ENCODE measurements at regions not wholly inside any gene's neighbourhood (a gene's known extent, or its start where the extent isn't known, plus 50 kb on each side); places are given as distances from the start of the nearest gene placed in this dataset.

DNA sequence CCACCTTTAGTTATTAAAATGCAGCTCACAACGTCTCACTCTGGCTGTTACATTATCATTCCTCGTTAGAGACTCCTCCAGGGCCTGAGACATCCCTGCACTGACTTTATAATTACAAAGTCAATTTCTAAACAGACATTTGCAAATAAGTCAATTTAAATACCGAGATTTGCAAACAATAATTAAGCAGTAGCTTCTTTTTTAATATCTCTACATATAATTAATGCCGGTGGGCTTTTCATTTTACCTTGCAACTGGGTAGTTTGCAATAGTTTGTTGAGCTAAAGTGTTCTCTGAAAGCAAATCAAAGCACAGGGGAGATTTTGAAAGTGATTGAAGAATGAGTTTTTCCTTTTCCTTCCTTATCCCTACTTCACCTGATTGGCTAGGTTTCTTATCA, 154.4 kb downstream of the TLR4 start:
- no peak for DNase-seq (ENCODE audit: low read depth in 1 of 2, low spot score in 1 of 2)

- no peak for DNase-seq (ENCODE audit: low read depth in 1 of 2, low spot score in 1 of 2)
Measured at GRCh38 chr9:117860849-117861248, 156.6 kb downstream of the TLR4 start.

DNA sequence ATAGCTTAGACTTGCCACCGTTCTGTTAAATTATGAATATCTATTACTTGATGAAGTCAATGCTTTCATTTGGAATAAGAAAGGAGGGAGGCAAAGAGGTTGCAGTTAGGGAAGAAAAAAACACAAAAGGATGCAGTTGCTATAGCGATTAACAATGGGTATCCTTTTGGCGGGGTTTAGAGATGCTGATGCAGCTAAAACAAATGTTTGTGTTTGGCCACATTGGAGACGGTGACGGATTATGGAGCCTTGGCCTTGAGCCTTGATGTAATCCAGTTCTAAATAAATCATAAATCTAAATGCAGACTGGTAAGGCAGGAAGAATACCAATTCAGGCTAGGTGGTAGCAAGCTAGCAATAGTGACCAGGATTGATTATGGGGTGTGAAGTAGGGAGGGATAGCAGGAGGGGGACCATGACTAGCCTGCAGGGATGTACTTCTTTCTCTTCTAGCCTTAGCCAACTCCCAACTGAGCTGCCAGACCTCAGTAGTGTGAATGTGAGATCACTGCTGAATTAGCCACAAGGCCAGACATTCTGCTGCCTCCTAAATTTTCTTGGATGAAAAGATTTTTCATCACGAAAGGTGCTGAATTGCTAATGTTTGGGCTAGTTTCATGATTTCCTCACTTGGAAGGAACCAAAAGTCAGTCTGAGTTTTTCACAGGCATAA, 160.3 kb downstream of the TLR4 start:
- no peak for DNase-seq (ENCODE audit: low read depth in 1 of 2, low spot score in 1 of 2)

DNA sequence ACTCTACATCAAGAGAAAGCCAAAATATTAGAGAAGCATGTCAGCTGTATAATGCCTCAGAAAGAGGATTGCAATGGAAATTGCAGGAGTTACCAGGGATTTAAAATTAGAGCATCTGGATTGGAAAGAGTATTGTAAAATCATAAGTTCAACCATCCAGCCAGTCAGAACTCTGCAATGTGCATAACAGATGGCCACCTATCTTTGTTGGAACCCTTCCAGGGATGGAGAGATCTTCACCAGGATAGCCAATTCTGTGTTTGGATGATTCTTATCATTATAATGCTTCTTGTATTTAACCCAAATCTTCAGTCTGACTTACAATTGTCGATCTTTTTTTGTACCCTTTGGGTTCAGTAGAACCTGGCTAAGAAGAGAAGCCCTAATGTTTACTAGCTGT, 164.4 kb downstream of the TLR4 start:
- DNase-seq (ENCODE audit: low read depth in 1 of 2, low spot score in 1 of 2): no peak

DNA sequence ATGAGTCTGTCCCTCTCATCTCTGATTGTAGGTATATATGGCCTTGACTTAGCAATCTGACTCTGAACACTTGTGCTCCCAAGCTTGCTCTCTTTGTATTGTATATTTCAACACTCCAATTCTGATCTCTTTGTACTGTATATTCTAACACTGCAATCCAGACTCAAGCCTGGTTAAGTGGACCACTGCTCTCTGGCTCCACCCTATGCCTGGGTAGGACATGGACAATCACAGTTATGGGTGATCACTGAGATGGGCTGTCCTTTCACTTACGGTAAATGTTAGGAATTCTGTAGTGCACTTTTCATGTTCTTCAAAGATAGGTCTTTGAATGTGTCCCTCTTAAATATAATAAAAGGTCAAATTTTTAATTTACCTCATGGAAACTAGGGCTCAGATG, 165.1 kb downstream of the TLR4 start:
- DNase-seq (ENCODE audit: low read depth in 1 of 2, low spot score in 1 of 2): no peak

GRCh38 chr9:117869712-117870111, 165.5 kb downstream of the TLR4 start:
- DNase-seq (ENCODE audit: low read depth in 1 of 2, low spot score in 1 of 2): no peak

DNA sequence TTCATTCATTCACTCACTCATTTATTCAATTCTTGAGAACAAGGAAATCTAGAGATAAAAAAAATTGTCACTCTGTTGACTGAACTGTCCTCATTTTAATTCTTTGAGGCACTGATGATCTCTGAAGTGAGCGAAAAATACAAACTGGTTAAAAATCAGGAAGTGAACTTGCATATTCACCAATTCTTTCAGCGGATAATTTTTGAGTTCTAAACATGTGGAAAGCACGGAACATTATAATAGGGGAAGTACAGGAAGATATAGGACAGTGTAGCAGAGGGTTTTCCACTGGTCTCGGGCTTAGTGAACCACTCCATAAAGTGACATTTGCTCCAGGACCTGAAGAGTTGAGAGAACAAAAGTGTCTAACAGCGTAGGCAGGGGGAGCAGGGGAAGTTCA, 169.5 kb downstream of the TLR4 start:
- no peak for DNase-seq (ENCODE audit: low read depth in 1 of 2, low spot score in 1 of 2)

GRCh38 chr9:117875886-117876285, 171.7 kb downstream of the TLR4 start:
- no peak for DNase-seq (ENCODE audit: low read depth in 1 of 2, low spot score in 1 of 2)

- no peak for DNase-seq (ENCODE audit: low read depth in 1 of 2, low spot score in 1 of 2)
Measured at GRCh38 chr9:117882171-117882570, 178.0 kb downstream of the TLR4 start.

- no peak for DNase-seq (ENCODE audit: low read depth in 1 of 2, low spot score in 1 of 2)
Measured at GRCh38 chr9:117886616-117887015, 182.4 kb downstream of the TLR4 start.

DNA sequence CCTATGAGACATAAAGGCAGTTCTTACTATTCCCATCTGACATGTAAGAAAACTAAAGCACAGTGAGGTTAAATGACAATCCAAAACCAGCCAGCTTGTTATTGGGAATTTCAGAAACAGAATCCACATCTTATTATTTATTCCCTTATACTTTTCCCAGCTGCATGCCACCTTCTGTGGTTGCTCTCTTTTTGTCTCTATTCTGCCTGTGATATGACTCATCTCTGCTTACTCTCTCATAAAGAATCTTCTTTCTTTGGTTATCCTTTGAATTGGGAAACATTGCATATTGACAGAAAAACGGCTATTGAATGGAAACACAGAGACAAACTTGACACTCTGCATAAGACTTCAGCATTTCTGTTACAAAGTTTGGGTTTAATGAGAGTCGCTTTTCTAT, 183.2 kb downstream of the TLR4 start:
- no peak for DNase-seq (ENCODE audit: low read depth in 1 of 2, low spot score in 1 of 2)

GRCh38 chr9:117887941-117888340, 183.7 kb downstream of the TLR4 start:
- DNase-seq (ENCODE audit: low read depth in 1 of 2, low spot score in 1 of 2): no peak

GRCh38 chr9:117903453-117903852, 199.2 kb downstream of the TLR4 start:
- no peak for DNase-seq (ENCODE audit: low read depth in 1 of 2, low spot score in 1 of 2)

GRCh38 chr9:117906763-117907162, 202.6 kb downstream of the TLR4 start:
- no peak for DNase-seq (ENCODE audit: low read depth in 1 of 2, low spot score in 1 of 2)

DNA sequence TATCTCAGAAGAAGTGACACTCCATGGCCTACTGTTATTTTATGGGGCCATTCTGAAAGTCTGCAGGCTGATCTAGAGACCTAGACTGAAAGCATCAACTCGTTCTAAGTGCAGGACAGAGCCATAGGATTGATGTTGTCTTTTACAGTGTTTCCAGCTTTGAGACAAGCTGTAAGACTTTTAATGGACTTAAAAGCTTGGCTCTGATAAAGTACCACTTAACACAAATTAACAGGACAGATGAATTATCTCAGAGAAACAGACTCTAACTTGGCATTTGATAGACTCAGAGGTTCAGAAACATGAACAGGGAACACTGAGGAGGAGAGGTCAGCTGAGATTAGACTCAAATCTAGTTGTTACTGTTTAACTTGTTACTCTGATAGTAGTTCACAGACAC, 203.2 kb downstream of the TLR4 start:
- DNase-seq (ENCODE audit: low read depth in 1 of 2, low spot score in 1 of 2): no peak

DNA sequence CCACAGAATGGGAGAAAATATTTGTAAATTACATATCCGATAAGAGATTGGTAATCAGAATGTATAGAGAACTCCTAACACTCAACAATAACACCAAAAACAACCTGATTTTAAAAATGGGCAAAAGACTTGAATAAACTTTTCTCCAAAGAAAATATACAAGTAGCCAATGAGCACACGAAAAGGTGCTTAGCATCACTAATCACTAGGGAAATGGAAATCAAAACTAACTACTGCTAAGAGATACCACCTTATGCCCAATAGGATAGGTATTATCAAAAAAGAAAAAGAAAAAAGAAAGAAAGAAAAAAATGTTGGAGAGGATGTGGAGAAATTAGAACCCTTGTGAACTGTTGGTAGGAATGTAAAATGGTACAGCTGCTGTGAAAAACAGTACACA, 212.1 kb downstream of the TLR4 start:
- DNase-seq (ENCODE audit: low read depth in 1 of 2, low spot score in 1 of 2): no peak

GRCh38 chr9:117917873-117918272, 213.7 kb downstream of the TLR4 start:
- DNase-seq (ENCODE audit: low read depth in 1 of 2, low spot score in 1 of 2): no peak

- DNase-seq (ENCODE audit: low read depth in 1 of 2, low spot score in 1 of 2): no peak
Measured at GRCh38 chr9:117919538-117919937, 215.3 kb downstream of the TLR4 start.

GRCh38 chr9:117926031-117926658, 221.9 kb downstream of the TLR4 start:
- no peak for DNase-seq (ENCODE audit: low read depth in 1 of 2, low spot score in 1 of 2)

DNA sequence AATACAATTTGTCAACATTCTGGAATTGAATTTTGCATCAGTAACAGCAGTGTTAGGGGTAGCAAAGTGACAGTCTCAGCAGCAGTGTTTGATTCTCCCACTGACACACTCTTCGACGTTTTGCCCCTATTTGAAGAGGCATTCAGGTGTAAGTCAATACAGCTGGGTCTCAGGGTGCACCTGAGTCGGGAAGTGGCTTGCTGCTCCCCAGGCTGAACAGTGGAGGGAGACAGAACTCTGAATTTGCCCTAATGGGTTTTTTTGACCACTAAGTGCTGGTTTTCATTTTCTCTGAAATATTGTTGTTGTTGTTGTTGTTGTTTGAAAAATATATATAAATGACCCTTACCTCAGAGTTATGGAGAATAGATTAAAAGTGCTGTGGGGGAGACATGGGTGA, 223.2 kb downstream of the TLR4 start:
- DNase-seq (ENCODE audit: low read depth in 1 of 2, low spot score in 1 of 2): no peak

GRCh38 chr9:117929868-117930267, 225.7 kb downstream of the TLR4 start:
- DNase-seq (ENCODE audit: low read depth in 1 of 2, low spot score in 1 of 2): no peak

DNA sequence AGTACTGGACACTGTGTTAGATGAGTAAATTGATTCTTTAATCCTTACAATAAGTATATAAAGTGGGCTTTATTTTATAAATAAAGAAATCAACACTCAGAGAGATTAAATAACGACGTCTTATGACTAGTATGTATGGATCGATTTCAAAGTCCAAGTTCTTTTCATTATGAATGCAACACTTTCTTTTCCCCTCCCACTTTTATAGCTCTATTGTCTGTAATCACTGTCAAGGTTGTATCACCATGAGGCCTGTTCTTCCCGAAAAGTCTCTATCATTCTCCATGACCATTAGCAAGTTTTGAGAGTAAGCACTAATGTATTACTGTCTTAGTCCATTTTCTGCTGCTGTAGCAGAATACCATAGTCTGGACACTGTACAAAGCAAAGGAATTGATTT, 228.4 kb downstream of the TLR4 start:
- DNase-seq (ENCODE audit: low read depth in 1 of 2, low spot score in 1 of 2): no peak
